ENCODE measurements at regions not wholly inside any gene's neighbourhood (a gene's known extent, or its start where the extent isn't known, plus 50 kb on each side); places are given as distances from the start of the nearest gene placed in this dataset.
"Not testable (repeated sequence)": the region's sequence is repeated elsewhere in the genome, so short reads cannot be mapped to it uniquely, and the experiment has no call there.

- intact Hi-C loops (cut with DNase I, micrococcal nuclease) = no loop called here
- ATAC-seq = no peak
- no peak for DNase-seq
These were observed 1434.8 kb downstream of the RAPGEF2 start for GRCh38 chr4:160537681-160538080.

GRCh38 chr4:160546201-160546600, 1443.3 kb downstream of the RAPGEF2 start:
- no peak for ATAC-seq

GRCh38 chr4:160549951-160550519, 1447.2 kb downstream of the RAPGEF2 start:
- intact Hi-C loops (cut with DNase I, micrococcal nuclease); DNase-seq; ATAC-seq: not testable (repeated sequence)

More at GRCh38 chr4:160546201-160546600, 1443.3 kb downstream of the RAPGEF2 start:
- intact Hi-C loops (cut with DNase I, micrococcal nuclease) = no loop called here
- no peak for DNase-seq

- no peak for ATAC-seq
- intact Hi-C loops (cut with DNase I, micrococcal nuclease) = no loop called here
- no peak for DNase-seq
These were observed 1459.8 kb downstream of the RAPGEF2 start for GRCh38 chr4:160562661-160563060.

DNA sequence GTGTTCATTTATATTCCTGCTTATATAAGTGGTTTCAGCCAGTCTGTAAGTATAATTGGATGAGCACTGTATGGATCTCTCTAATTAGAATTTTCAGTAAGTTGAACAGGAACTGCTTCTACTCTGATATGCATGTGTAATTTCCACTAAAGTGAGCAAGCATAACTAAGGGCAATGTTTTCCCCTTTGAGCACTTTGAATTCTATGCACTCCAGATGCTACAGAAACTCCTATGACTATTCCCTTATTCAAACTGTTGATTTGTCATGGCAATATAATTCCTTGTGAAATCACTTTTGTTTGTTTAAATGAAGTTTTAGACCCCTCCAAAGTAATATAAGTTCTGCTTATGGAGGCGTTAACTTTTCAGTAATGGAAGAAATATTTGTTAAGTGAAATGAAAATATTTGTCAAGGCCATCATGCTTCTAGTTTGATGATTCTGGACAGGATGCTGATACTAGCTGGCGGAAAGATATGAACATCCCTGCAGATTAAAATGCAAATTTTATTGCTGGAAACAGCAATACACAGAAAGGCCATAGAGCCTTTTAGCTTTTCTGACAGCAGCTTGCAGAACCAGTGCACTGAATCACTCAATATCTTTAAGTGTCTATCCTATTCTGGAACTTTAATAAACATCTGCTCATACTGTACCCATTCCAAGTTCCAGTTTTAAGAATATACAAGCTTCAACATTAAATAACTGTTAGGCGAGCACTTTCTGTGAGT, 1460.8 kb downstream of the RAPGEF2 start:
- ATAC-seq (no peak), DNase-seq (no peak)
- intact Hi-C loops (cut with DNase I, micrococcal nuclease) = no loop called here

DNA sequence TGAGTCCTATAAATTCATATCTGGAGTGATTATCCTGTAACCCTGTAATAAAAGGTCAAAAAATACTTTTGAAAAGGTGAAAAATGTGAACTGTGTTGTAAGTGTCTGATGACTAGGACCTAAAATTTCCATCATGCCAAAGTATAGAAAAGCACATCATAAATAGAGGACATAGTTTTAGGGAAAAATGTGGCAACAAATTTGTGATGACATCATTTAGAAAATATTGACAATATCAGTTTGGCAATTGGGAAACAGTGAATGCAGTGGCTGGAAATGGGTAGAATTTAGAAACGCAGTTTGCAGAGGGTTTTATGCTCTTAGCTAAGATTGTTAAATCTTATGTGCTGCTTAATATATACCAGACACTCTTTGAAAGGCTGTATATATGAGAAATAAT, 1464.8 kb downstream of the RAPGEF2 start:
- intact Hi-C loops (cut with DNase I, micrococcal nuclease) = no loop called here
- DNase-seq (no peak), ATAC-seq (no peak)

DNA sequence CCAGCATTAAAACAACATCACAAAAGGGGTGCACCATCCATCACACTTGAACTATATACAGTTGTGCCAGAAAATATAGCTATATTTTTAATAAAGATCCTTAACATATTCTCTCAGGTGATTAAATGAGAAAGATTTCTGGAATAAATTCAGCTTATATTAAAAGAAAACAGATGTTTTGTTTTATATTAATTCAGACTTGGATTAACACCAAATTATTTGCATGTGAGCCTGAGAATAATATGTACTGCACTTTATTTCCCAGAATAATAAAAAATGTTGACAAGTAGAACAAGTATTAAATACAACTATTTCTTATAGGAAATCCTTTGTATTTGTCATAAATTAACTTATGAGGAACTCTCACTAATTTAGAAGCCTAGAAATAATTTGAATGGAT, 1467.4 kb downstream of the RAPGEF2 start:
- DNase-seq (no peak), ATAC-seq (no peak)
- intact Hi-C loops (cut with DNase I, micrococcal nuclease) = no loop called here

DNA sequence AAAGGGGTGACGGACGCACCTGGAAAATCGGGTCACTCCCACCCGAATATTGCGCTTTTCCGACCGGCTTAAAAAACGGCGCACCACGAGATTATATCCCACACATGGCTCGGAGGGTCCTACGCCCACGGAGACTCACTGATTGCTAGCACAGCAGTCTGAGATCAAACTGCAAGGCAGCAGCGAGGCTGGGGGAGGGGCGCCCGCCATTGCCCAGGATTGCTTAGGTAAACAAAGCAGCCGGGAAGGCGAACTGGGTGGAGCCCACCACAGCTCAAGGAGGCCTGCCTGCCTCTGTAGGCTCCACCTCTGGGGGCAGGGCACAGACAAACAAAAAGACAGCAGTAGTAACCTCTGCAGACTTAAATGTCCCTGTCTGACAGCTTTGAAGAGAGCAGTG, 1471.4 kb downstream of the RAPGEF2 start:
- intact Hi-C loops (cut with DNase I, micrococcal nuclease); ATAC-seq; DNase-seq: not testable (repeated sequence)

- ATAC-seq (no peak), DNase-seq (no peak)
- intact Hi-C loops (cut with DNase I, micrococcal nuclease) = no loop called here
These were observed 1477.7 kb downstream of the RAPGEF2 start for GRCh38 chr4:160580581-160580980.

DNA sequence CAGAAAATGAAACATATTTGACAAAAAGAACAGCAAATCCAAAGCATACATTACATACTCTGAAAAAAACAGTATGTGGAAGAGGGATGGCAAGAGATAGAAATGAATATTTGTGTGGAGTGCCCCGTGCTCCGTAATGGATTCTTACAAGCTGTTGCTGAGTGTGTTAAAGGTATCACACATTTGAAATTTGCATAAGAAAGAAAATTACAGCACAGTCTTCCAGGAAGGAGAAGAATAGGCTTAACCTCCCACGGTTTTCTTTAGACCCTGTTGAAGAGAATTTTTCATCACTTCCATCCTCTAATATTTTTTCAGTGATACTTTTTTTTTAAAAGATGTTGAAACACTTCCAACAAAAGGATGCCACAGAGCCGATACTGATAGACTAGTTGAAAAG, 1489.4 kb downstream of the RAPGEF2 start:
- ATAC-seq (no peak), DNase-seq (no peak)
- intact Hi-C loops (cut with DNase I, micrococcal nuclease) = no loop called here

GRCh38 chr4:160595646-160596045, 1492.8 kb downstream of the RAPGEF2 start:
- ATAC-seq (no peak), DNase-seq (no peak)
- intact Hi-C loops (cut with DNase I, micrococcal nuclease) = no loop called here

DNA sequence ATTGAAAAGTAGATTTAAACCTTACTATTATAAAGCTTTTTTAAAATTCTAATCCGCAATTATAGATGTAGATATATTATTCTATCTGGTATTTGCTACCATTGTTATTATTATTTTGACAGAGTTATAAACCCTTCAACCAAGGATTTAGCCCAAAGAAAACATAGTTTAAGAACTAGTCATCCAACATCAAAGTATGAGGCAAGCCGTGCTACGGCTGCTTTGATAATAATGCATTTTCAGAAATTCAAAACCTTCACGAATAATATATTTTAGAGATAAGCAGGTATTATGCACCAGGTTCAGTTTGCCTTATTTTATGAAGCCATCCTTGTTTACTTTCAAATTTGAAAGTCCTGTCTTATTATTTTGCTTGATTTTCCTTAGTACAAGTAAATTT, 1501.7 kb downstream of the RAPGEF2 start:
- DNase-seq (no peak), ATAC-seq (no peak)
- intact Hi-C loops (cut with DNase I, micrococcal nuclease) = no loop called here

- DNase-seq (no peak), ATAC-seq (no peak)
- intact Hi-C loops (cut with DNase I, micrococcal nuclease) = no loop called here
These were observed 1508.3 kb downstream of the RAPGEF2 start for GRCh38 chr4:160611181-160611580.

GRCh38 chr4:160631044-160631443, 1528.2 kb downstream of the RAPGEF2 start:
- intact Hi-C loops (cut with DNase I, micrococcal nuclease) = no loop called here
- no peak for DNase-seq
- ATAC-seq = no peak

GRCh38 chr4:160652790-160653189, 1511.0 kb downstream of the FSTL5 start:
- DNase-seq (no peak), ATAC-seq (no peak)
- intact Hi-C loops (cut with DNase I, micrococcal nuclease) = no loop called here

GRCh38 chr4:160675550-160675949, 1488.2 kb downstream of the FSTL5 start:
- DNase-seq = no peak
- intact Hi-C loops (cut with DNase I, micrococcal nuclease) = no loop called here
- no peak for ATAC-seq

DNA sequence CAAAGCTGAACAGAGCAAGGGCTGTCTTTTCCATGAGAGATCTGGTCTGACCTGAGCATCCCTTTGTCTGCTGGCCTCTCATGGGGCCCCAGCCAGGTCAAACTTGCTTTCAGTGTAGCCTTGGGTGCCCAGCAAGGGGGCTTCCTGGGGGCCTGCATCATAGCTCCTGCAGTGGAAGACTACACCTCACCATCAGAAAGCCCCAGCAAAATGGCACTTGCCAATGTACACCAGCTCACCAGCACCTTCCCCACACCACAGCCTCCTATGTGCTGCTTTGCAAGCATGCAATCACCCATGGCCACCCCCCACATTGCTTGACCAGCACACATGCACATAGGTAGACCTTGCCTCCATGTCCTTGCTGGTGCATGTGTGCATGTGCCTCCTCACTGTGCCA, 1478.1 kb downstream of the FSTL5 start:
- intact Hi-C loops (cut with DNase I, micrococcal nuclease) = no loop called here
- DNase-seq = no peak
- ATAC-seq = no peak

DNA sequence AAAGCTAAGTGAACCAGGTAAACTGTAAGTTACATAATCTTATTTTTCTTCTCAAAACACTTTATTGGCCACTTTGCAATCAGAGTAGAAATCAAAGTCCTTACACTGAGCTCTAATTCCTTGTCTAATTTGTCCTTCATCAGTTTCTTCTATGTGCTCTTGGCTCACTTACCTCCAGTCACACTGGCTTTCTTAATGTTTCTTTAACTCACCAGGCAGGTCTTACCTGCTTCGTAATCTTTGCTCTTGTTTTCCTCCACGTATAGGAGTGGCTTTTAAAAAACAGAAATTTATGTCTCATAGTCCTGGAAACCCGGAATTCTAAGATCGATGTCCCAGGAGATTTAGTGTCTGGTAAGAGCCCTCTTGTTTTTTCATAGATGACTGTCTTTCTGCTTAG, 1462.1 kb downstream of the FSTL5 start:
- intact Hi-C loops (cut with DNase I, micrococcal nuclease) = no loop called here
- ATAC-seq = no peak
- DNase-seq = no peak

DNA sequence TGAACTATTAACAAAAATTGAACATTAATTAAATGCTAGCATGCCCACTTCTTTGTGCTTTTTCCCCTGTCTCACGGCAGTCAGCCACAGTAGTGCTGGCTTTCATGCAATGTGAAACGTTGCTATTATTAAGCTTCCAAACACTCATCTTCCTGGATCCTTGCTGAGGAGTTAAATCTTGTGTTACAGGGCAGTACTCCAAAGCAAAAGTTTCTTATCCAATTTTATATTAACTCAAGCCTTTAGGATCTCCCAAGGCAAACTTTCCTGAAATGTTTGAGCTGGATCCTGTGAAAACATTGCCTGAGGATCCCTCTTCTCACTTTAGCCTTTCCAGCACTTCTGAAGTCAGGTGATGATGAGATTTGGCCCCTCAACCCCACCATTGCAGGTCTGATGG, 1454.8 kb downstream of the FSTL5 start:
- intact Hi-C loops (cut with DNase I, micrococcal nuclease) = no loop called here
- no peak for ATAC-seq
- no peak for DNase-seq

- ATAC-seq = no peak
These were observed 1454.3 kb downstream of the FSTL5 start for GRCh38 chr4:160709546-160709945.

DNA sequence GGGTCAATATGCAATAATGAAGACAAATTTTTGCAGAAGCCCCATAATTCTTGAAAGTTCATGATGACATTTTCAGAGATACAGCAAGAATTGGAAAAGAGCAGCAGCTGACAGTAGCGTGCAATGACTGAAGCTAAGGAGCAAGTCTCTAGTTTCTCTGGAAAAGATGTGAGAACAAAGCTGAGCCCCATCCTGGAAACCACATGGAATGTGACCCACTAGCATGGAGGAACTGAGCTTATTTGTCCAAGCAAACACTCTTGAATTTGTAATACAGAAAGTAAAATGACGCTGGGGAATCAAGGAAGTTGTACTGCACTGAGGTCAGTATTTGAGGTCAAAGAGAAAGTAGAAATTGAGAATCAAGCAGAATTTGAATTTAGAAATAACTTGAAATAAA, 1447.2 kb downstream of the FSTL5 start:
- intact Hi-C loops (cut with DNase I, micrococcal nuclease) = no loop called here
- ATAC-seq (no peak), DNase-seq (no peak)

More at GRCh38 chr4:160709546-160709945, 1454.3 kb downstream of the FSTL5 start:
- intact Hi-C loops (cut with DNase I, micrococcal nuclease) = no loop called here
- no peak for DNase-seq
